GM12878 (cell line): ENCODE measurements at regions not wholly inside any gene's neighbourhood (a gene's known extent, or its start where the extent isn't known, plus 50 kb on each side); places are given as distances from the start of the nearest gene placed in this dataset.

Experiments
- CTCF ChIP-seq, 3 experiments: IDR thresholded peaks in 2 of 3; conservative IDR thresholded peaks in 1 of 3; 2 replicates each; pipeline ENCODE4 v1.5.1; 2011; ENCODE audit warnings: low read depth in 3 of 3, low read length in 3 of 3, mild to moderate bottlenecking in 3 of 3, control low read depth in 2 of 3, moderate library complexity in 2 of 3, inconsistent platforms in 1 of 3, mixed read lengths in 1 of 3; ENCODE audit not compliant: control insufficient read depth in 2 of 3, insufficient read depth in 1 of 3; ENCODE audit errors: extremely low read depth in 1 of 3
- NR2C2 ChIP-seq: IDR thresholded peaks from 2 replicates; pipeline ENCODE4 v1.6.1; 2011; ENCODE audit warnings: borderline replicate concordance, low read depth; ENCODE audit not compliant: control insufficient read depth, insufficient read length
- POLR2A ChIP-seq: IDR thresholded peaks from 2 replicates; pipeline ENCODE4 v1.6.1; 2011; ENCODE audit warnings: low read depth, mild to moderate bottlenecking, low read length
- RAD21 ChIP-seq: IDR thresholded peaks from 2 replicates; pipeline ENCODE4 v1.6.1; 2011; ENCODE audit warnings: mild to moderate bottlenecking, low read depth, low read length, moderate library complexity; ENCODE audit not compliant: insufficient read depth
- SP1 ChIP-seq: IDR thresholded peaks from one replicate; pipeline ENCODE4 v1.6.1; 2011; ENCODE audit warnings: low read depth, low read length
- TCF12 ChIP-seq: IDR thresholded peaks from 2 replicates; pipeline ENCODE4 v1.6.1; 2011; ENCODE audit warnings: low read depth, mild to moderate bottlenecking, low read length

DNA sequence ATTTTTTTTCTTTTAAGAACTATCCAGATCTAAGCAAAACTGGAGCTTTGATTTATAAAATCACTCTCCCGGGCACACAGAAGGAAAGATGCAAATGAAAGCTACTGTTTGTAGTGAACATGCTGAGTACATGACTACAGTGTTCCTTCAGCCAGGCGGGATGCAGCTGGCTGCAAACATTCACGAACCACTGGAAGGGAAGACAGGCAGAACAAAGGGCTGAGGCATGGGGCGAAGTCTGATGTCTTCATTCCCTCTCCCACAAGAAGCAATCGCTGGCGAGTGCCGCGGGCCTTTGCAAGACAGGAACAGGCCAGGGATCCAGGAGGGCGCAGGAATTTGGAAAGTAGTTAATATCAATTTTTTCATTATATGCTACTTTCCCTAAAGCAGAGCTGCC, 257.9 kb upstream of the AJAP1 start:
- no peak for TF ChIP-seq TCF12
- no peak for TF ChIP-seq CTCF (IDR thresholded peaks at IDR 0.05 in 2 of 3, conservative IDR thresholded peaks at IDR 0.05 in 1 of 3; ENCODE audit: control insufficient read depth in 2 of 3, extremely low read depth in 1 of 3, insufficient read depth in 1 of 3, low read depth in 3 of 3, low read length in 3 of 3)
- no peak for TF ChIP-seq POLR2A
- no peak for TF ChIP-seq RAD21
- no peak for TF ChIP-seq SP1
- no peak for TF ChIP-seq NR2C2
